Esophagus squamous epithelium (tissue), 4 donors: ENCODE measurements at regions not wholly inside any gene's neighbourhood (a gene's known extent, or its start where the extent isn't known, plus 50 kb on each side); places are given as distances from the start of the nearest gene placed in this dataset.

Experiments used
- POLR2A ChIP-seq, 4 donors: fragments of 450-650 bp; IDR thresholded peaks; one replicate each; pipeline ENCODE4 v1.6.1; 2017; ENCODE audit warnings: antibody characterized with exemption in 4 of 4, mild to moderate bottlenecking in 4 of 4, moderate library complexity in 3 of 4
- TF ChIP-seq, protein P1 (sequence below), 6 experiments: fragments of 450-650 bp in 4 of 6; fragments of 200-600 bp in 2 of 6; sonication (generic) in 2 of 6; IDR thresholded peaks; one replicate each; pipeline ENCODE4 v1.5.1; 2016 to 2019; ENCODE audit warnings: antibody characterized with exemption in 6 of 6, mild to moderate bottlenecking in 4 of 6, moderate library complexity in 4 of 6

- TF ChIP-seq, protein P1, sequence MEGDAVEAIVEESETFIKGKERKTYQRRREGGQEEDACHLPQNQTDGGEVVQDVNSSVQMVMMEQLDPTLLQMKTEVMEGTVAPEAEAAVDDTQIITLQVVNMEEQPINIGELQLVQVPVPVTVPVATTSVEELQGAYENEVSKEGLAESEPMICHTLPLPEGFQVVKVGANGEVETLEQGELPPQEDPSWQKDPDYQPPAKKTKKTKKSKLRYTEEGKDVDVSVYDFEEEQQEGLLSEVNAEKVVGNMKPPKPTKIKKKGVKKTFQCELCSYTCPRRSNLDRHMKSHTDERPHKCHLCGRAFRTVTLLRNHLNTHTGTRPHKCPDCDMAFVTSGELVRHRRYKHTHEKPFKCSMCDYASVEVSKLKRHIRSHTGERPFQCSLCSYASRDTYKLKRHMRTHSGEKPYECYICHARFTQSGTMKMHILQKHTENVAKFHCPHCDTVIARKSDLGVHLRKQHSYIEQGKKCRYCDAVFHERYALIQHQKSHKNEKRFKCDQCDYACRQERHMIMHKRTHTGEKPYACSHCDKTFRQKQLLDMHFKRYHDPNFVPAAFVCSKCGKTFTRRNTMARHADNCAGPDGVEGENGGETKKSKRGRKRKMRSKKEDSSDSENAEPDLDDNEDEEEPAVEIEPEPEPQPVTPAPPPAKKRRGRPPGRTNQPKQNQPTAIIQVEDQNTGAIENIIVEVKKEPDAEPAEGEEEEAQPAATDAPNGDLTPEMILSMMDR (IDR thresholded peaks at IDR 0.05): no peak
- no peak for TF ChIP-seq POLR2A (IDR thresholded peaks at IDR 0.05)
Observed at GRCh38 chr5:67490543-67491321, 294.1 kb upstream of the CD180 start.
